A673 (cell line): ENCODE measurements at regions not wholly inside any gene's neighbourhood (a gene's known extent, or its start where the extent isn't known, plus 50 kb on each side); places are given as distances from the start of the nearest gene placed in this dataset.
"Not testable (repeated sequence)": the region's sequence is repeated elsewhere in the genome, so short reads cannot be mapped to it uniquely, and the experiment has no call there.

ENCODE experiments used
- EZH2 ChIP-seq: fragments of 200-600 bp; sonication (generic); IDR thresholded peaks from 2 replicates; pipeline ENCODE4 v1.6.1; 2017; ENCODE audit warnings: borderline replicate concordance, low read depth, mild to moderate bottlenecking, mixed read lengths, antibody characterized with exemption, low read length; ENCODE audit not compliant: poor library complexity, severe bottlenecking
- TF ChIP-seq, protein P1 (sequence below): fragments of 300-800, 200-600 bp; sonication (generic); conservative IDR thresholded peaks from 2 replicates; pipeline ENCODE4 v1.5.1; 2017; ENCODE audit warnings: low read depth, mild to moderate bottlenecking, antibody characterized with exemption, low read length, moderate library complexity, mixed read lengths

DNA sequence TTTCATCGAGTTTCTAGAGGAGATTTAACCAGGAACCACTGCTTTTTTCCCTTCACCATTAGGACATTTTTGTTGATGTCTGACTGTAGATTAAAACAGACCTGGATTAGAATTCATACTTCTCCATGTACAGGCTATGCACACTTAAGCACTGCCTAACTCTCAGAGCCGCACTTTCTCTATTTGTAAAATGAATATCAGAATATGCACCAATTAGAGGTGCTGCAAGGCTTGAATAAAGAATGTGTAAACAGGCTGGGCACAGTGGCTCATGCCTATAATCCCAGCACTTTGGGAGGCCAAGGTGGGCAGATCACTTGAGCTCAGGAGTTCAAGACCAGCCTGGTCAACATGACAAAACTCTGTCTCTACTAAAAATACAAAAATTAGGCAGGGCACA is 99.2 kb downstream of the LYZL1 start:
- TF ChIP-seq, protein P1, sequence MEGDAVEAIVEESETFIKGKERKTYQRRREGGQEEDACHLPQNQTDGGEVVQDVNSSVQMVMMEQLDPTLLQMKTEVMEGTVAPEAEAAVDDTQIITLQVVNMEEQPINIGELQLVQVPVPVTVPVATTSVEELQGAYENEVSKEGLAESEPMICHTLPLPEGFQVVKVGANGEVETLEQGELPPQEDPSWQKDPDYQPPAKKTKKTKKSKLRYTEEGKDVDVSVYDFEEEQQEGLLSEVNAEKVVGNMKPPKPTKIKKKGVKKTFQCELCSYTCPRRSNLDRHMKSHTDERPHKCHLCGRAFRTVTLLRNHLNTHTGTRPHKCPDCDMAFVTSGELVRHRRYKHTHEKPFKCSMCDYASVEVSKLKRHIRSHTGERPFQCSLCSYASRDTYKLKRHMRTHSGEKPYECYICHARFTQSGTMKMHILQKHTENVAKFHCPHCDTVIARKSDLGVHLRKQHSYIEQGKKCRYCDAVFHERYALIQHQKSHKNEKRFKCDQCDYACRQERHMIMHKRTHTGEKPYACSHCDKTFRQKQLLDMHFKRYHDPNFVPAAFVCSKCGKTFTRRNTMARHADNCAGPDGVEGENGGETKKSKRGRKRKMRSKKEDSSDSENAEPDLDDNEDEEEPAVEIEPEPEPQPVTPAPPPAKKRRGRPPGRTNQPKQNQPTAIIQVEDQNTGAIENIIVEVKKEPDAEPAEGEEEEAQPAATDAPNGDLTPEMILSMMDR, result not testable (repeated sequence)
- not testable (repeated sequence) for TF ChIP-seq EZH2
